Lung (tissue), 11 donors: ENCODE measurements at regions not wholly inside any gene's neighbourhood (a gene's known extent, or its start where the extent isn't known, plus 50 kb on each side); places are given as distances from the start of the nearest gene placed in this dataset.

ENCODE experiments used
- ATAC-seq: fragments of 200-7000 bp; cut with Tn5 transposase; one replicate; pipeline ENCODE4 v1.9.1; 2020; ENCODE audit warnings: moderate number of reproducible peaks; ENCODE audit not compliant: insufficient read depth, low FRiP score
- DNase-seq, 3 donors: peaks; one replicate each; pipeline ENCODE4 v3.0.0-alpha.2; 2013 to 2017
- H3K27ac ChIP-seq, 2 donors: one replicate each; pipeline ENCODE4 v1.5.1; 2013; ENCODE audit warnings: mild to moderate bottlenecking in 2 of 2, moderate library complexity in 2 of 2, control low read depth in 1 of 2, inconsistent platforms in 1 of 2, low read depth in 1 of 2, low read length in 1 of 2
- H3K27me3 ChIP-seq, 3 donors: one replicate each; pipeline ENCODE4 v1.5.1; 2013; ENCODE audit warnings: low read length in 2 of 3; ENCODE audit not compliant: control insufficient read depth in 3 of 3, insufficient read depth in 3 of 3
- H3K36me3 ChIP-seq, 4 donors: one replicate each; pipeline ENCODE4 v1.5.1; 2013; ENCODE audit warnings: low read length in 4 of 4, mild to moderate bottlenecking in 1 of 4, moderate library complexity in 1 of 4; ENCODE audit not compliant: control insufficient read depth in 4 of 4, insufficient read depth in 4 of 4
- H3K4me1 ChIP-seq, 5 donors: one replicate each; pipeline ENCODE4 v1.5.1; 2013; ENCODE audit warnings: low read length in 5 of 5, mild to moderate bottlenecking in 2 of 5, moderate library complexity in 1 of 5; ENCODE audit not compliant: control insufficient read depth in 5 of 5, insufficient read depth in 5 of 5
- H3K4me3 ChIP-seq: one replicate; pipeline ENCODE4 v1.5.1; 2013; ENCODE audit warnings: mild to moderate bottlenecking, control low read depth, moderate library complexity
- H3K9ac ChIP-seq, 2 donors: one replicate each; pipeline ENCODE4 v1.5.1; 2013; ENCODE audit warnings: low read length in 2 of 2, control low read depth in 1 of 2; ENCODE audit not compliant: insufficient read depth in 1 of 2
- H3K9me3 ChIP-seq, 4 donors: one replicate each; pipeline ENCODE4 v1.5.1; 2013; ENCODE audit warnings: low read length in 3 of 4, mild to moderate bottlenecking in 1 of 4, moderate library complexity in 1 of 4; ENCODE audit not compliant: control insufficient read depth in 4 of 4, insufficient read depth in 3 of 4
- CTCF ChIP-seq: IDR thresholded peaks from 2 replicates; pipeline ENCODE4 v1.5.1; 2012; ENCODE audit warnings: mild to moderate bottlenecking; ENCODE audit errors: control extremely low read depth, extremely low read depth
- WGBS, 2 donors: extraction: QIAGEN DNeasy Blood & Tissue Kit; methylation state at CpG; one replicate each; pipeline ENCODE4 v1.1.7; 2013; 5-methylcytosine and 5-hydroxymethylcytosine counted together
- donor health status: control.
- donor health status: control.
- donor health status: Bipolar disorder and iron deficiency.
- donor health status: healthy.
- donor health status: DM: yes; HTN: yes; CAD: no.

GRCh38 chr5:2387250-2387633, 364.2 kb downstream of the IRX2 start:
- ATAC-seq = peak; percentile 12
- Histone ChIP-seq H3K27ac (no peak overlapping the region), H3K9ac (no peak overlapping the region), H3K4me3 (no peak overlapping the region), H3K27me3 (no peaks in the 10 kb centered on the region), H3K36me3 (no peaks in the 10 kb centered on the region), H3K9me3 (peaks cover 0 to 2% (median 0%) of the 10 kb centered on the region in 4 donors), H3K4me1 (peaks cover 0 to 62% (median 14%) of the 10 kb centered on the region in 5 donors)
- 65 to 78% methylated on average over 11 of the region's 11 CpGs for WGBS, 2 donors
- DNase-seq = peak; percentile 92 to 98 (median 97)
- no peak for TF ChIP-seq CTCF

GRCh38 chr5:2385818-2386217, 365.7 kb downstream of the IRX2 start:
- Histone ChIP-seq H3K4me1 (peaks cover 0 to 57% (median 14%) of the 10 kb centered on the region in 5 donors), H3K9ac (no peak overlapping the region), H3K27me3 (no peaks in the 10 kb centered on the region), H3K27ac (no peak overlapping the region), H3K9me3 (peaks cover 0 to 2% (median 0%) of the 10 kb centered on the region in 4 donors), H3K36me3 (no peaks in the 10 kb centered on the region), H3K4me3 (no peak overlapping the region)
- TF ChIP-seq CTCF = no peak
- 72 to 83% methylated on average over 3 of the region's 3 CpGs for WGBS, 2 donors
- ATAC-seq (no peak), DNase-seq (no peak)

- no peak overlapping the region for H3K4me3 ChIP-seq
- ATAC-seq (no peak), DNase-seq (no peak)
- H3K27me3 ChIP-seq = no peaks in the 10 kb centered on the region
- no peak overlapping the region for H3K9ac ChIP-seq
- H3K36me3 ChIP-seq = no peaks in the 10 kb centered on the region
- H3K4me1 ChIP-seq = peaks cover 0 to 50% (median 14%) of the 10 kb centered on the region in 5 donors
- TF ChIP-seq CTCF = no peak
- peaks cover 0 to 2% (median 0%) of the 10 kb centered on the region in 4 donors for H3K9me3 ChIP-seq
- 78 to 79% methylated on average over 10 of the region's 10 CpGs for WGBS, 2 donors
- no peak overlapping the region for H3K27ac ChIP-seq
These were observed 367.8 kb downstream of the IRX2 start for GRCh38 chr5:2383698-2384065.
